Loucy (cell line): ENCODE measurements at regions not wholly inside any gene's neighbourhood (a gene's known extent, or its start where the extent isn't known, plus 50 kb on each side); places are given as distances from the start of the nearest gene placed in this dataset.

Experiments
- EZH2phosphoT487 ChIP-seq: fragments of 200-600 bp; IDR thresholded peaks from 2 replicates; pipeline ENCODE4 v1.6.1; 2018; ENCODE audit warnings: antibody characterized with exemption, mild to moderate bottlenecking, moderate library complexity, borderline replicate concordance
- TF ChIP-seq, protein P1 (sequence below): fragments of 200-600 bp; sonication (generic); conservative IDR thresholded peaks from 2 replicates; pipeline ENCODE4 v1.5.1; 2014; ENCODE audit warnings: mild to moderate bottlenecking, antibody characterized with exemption, low read length

DNA sequence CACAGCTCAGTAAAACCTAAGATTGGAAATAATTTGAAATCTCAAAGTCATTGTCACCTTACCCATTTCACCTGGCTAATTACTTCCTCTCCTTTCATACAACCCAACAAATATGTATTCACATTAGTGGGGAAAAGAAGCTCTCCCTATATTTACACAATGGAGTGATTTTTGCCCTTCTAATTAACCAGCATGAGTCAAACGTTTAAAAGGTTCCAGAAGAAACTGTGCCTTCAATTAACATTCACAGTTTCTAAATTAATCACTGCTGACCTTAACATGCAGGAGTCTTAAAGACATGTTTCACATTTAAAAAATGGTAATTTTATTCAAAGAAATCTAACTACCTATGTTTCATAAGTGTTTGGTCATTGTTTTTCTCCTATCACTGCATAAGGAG, 254.6 kb downstream of the CBLL2 start:
- TF ChIP-seq, protein P1, sequence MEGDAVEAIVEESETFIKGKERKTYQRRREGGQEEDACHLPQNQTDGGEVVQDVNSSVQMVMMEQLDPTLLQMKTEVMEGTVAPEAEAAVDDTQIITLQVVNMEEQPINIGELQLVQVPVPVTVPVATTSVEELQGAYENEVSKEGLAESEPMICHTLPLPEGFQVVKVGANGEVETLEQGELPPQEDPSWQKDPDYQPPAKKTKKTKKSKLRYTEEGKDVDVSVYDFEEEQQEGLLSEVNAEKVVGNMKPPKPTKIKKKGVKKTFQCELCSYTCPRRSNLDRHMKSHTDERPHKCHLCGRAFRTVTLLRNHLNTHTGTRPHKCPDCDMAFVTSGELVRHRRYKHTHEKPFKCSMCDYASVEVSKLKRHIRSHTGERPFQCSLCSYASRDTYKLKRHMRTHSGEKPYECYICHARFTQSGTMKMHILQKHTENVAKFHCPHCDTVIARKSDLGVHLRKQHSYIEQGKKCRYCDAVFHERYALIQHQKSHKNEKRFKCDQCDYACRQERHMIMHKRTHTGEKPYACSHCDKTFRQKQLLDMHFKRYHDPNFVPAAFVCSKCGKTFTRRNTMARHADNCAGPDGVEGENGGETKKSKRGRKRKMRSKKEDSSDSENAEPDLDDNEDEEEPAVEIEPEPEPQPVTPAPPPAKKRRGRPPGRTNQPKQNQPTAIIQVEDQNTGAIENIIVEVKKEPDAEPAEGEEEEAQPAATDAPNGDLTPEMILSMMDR: no peak
- no peak for TF ChIP-seq EZH2phosphoT487
